Body of pancreas (tissue), 4 donors: ENCODE measurements at regions not wholly inside any gene's neighbourhood (a gene's known extent, or its start where the extent isn't known, plus 50 kb on each side); places are given as distances from the start of the nearest gene placed in this dataset.
"Not testable (repeated sequence)": the region's sequence is repeated elsewhere in the genome, so short reads cannot be mapped to it uniquely, and the experiment has no call there.

Source experiments
- POLR2A ChIP-seq, 3 donors: fragments of 450-650 bp; IDR thresholded peaks; one replicate each; pipeline ENCODE4 v1.6.1; 2016; ENCODE audit warnings: antibody characterized with exemption in 3 of 3, mild to moderate bottlenecking in 2 of 3
- TF ChIP-seq, protein P1 (sequence below), 7 experiments: fragments of 450-650 bp in 4 of 7; fragments of 200-600 bp in 3 of 7; sonication (generic) in 3 of 7; IDR thresholded peaks; one replicate each; pipeline ENCODE4 v1.5.1; 2016 to 2019; ENCODE audit warnings: antibody characterized with exemption in 7 of 7

DNA sequence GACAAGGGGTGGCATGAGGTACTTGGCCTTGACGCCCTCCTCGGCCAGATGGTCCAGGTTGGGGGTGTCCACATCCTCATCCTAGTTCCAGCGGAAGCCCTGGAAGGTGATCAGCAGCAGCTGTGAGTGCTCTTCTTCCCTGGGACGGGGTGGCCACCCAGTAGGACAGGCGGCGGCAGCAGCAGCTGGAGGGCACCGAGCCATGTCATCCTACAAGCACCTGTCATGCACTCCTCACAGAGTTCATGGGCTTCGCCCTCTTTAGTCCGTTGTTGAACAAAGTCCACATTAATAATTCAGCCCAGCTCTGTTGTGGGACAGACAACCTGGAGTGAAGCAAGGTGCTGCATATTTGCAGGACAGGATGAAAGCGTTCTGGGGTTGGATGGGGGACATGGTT is 153.4 kb upstream of the CCZ1B start:
- TF ChIP-seq, protein P1, sequence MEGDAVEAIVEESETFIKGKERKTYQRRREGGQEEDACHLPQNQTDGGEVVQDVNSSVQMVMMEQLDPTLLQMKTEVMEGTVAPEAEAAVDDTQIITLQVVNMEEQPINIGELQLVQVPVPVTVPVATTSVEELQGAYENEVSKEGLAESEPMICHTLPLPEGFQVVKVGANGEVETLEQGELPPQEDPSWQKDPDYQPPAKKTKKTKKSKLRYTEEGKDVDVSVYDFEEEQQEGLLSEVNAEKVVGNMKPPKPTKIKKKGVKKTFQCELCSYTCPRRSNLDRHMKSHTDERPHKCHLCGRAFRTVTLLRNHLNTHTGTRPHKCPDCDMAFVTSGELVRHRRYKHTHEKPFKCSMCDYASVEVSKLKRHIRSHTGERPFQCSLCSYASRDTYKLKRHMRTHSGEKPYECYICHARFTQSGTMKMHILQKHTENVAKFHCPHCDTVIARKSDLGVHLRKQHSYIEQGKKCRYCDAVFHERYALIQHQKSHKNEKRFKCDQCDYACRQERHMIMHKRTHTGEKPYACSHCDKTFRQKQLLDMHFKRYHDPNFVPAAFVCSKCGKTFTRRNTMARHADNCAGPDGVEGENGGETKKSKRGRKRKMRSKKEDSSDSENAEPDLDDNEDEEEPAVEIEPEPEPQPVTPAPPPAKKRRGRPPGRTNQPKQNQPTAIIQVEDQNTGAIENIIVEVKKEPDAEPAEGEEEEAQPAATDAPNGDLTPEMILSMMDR (IDR thresholded peaks at IDR 0.05): not testable (repeated sequence)
- TF ChIP-seq POLR2A (IDR thresholded peaks at IDR 0.05): not testable (repeated sequence)
